ES-I3 (cell line): ENCODE measurements at regions not wholly inside any gene's neighbourhood (a gene's known extent, or its start where the extent isn't known, plus 50 kb on each side); places are given as distances from the start of the nearest gene placed in this dataset.
"Not testable (repeated sequence)": the region's sequence is repeated elsewhere in the genome, so short reads cannot be mapped to it uniquely, and the experiment has no call there.

Experiments
- H3K36me3 ChIP-seq: 2 replicates; pipeline ENCODE4 v1.6.1; 2013; ENCODE audit warnings: mild to moderate bottlenecking, low read length, control low read depth, moderate library complexity; ENCODE audit not compliant: insufficient read depth
- H3K4me1 ChIP-seq: 2 replicates; pipeline ENCODE4 v1.6.1; 2013; ENCODE audit warnings: mild to moderate bottlenecking, control low read depth, low read length; ENCODE audit not compliant: insufficient read depth
- H3K9ac ChIP-seq: 2 replicates; pipeline ENCODE4 v1.6.1; 2013; ENCODE audit warnings: low read depth, mild to moderate bottlenecking, low read length, moderate library complexity
- H3K9me3 ChIP-seq: 2 replicates; pipeline ENCODE4 v1.6.1; 2013; ENCODE audit warnings: mild to moderate bottlenecking, low read length, moderate library complexity; ENCODE audit not compliant: control insufficient read depth, insufficient read depth

DNA sequence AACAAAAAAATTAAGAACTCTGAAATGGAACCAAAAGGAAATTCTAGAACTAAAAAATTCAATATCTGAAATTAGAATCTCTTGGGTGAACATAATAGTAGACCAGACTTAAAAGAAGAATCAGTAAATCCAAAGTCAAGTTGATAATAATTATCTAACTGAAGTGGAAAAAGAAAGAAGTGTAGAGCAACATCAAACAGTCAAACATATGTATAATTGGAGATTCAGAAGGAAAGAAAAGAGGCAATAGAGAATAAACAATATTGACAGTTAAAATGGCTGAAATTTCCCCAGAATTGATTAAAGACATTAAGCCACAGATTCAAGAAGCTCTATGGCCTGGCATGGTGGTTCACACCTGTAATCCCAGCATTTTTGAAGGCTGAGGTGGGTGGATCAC is 383.6 kb downstream of the PREX1 start:
- Histone ChIP-seq H3K4me1 (no peaks in the 10 kb centered on the region), H3K9ac (no peak overlapping the region), H3K36me3 (no peaks in the 10 kb centered on the region), H3K9me3 (peaks cover 4% of the 10 kb centered on the region; the same call in 1 of the 2 replicates)

DNA sequence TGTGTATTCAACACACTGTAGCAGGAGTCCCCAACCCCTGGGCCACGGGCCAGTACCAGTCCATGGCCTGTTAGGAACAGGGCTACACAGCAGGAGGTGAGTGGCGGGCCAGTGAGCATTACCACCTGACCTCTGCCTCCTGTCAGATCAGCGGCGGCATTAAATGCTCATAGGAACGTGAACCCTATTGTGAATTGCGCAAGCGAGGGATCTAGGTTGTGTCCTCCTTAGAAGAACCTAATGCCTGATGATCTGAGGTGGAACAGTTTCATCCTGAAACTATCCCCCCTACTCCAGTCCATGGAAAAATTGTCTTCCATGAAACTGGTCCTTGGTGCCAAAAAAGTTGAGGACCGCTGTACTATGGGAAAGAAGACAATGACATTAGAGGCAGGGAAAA is 386.9 kb downstream of the PREX1 start:
- Histone ChIP-seq H3K9ac (no peak overlapping the region), H3K36me3 (no peaks in the 10 kb centered on the region), H3K9me3 (peaks cover 6% of the 10 kb centered on the region), H3K4me1 (no peaks in the 10 kb centered on the region)

DNA sequence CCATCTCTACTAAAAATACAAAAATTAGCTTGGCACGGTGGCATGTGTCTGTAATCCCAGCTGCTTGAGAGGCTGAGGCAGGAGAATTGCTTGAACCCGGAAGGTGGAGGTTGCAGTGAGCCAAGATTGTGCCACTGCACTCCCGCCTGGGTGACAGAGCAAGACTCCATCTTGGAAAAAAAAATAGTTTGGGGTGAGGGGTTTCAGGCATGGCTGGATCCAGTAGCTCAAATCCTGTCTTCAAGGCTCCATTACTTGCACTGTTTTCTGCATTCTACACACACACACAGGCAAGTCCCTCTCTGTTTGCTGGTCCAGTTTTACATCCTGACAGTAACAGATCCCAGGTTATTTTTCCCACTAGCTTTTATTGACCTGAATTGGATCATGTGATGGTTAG is 387.5 kb downstream of the PREX1 start:
- H3K9ac ChIP-seq, H3K9me3 ChIP-seq, H3K36me3 ChIP-seq, H3K4me1 ChIP-seq: not testable (repeated sequence)

DNA sequence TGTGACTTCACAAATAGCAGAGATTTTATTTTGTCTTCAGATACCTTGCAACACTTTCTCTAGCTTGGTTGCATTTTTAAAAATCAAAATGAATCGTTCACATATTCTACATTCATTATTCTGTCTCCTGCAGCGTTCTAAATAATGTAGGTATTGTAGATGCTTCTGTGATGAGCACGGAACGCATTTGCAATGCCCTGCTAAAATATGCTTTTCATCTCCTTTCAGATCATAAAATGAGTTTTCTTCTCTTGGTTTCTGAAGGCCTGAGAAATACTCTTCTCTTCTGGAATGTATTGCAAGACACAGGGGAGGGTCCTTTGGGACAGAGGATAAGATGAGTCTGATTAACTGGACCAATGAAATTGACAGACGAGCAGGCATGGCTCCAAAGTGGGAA is 390.7 kb downstream of the PREX1 start:
- peaks cover 3% of the 10 kb centered on the region; the same call in 1 of the 2 replicates for H3K9me3 ChIP-seq
- no peaks in the 10 kb centered on the region for H3K36me3 ChIP-seq
- no peak overlapping the region for H3K9ac ChIP-seq
- H3K4me1 ChIP-seq, result no peaks in the 10 kb centered on the region

DNA sequence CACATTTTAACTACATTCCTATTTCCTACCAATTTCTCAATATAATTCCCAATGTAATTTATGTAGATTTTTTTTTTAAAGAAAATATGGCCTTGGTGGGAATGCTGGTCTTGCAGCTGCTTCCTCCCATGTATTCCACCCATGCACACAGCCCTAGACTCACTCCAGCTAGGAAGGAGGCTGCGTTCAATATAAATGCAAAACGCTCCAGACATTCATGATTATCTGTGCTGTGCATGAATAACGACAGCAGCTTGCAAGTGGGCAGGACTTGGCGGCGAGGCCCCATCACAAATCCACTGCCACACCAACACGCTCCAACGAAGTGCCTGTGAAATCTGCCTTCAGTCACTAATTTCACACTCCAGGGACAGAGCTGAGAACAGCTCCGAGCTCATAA is 391.2 kb downstream of the PREX1 start:
- H3K4me1 ChIP-seq, H3K9ac ChIP-seq, H3K36me3 ChIP-seq, H3K9me3 ChIP-seq: not testable (repeated sequence)

DNA sequence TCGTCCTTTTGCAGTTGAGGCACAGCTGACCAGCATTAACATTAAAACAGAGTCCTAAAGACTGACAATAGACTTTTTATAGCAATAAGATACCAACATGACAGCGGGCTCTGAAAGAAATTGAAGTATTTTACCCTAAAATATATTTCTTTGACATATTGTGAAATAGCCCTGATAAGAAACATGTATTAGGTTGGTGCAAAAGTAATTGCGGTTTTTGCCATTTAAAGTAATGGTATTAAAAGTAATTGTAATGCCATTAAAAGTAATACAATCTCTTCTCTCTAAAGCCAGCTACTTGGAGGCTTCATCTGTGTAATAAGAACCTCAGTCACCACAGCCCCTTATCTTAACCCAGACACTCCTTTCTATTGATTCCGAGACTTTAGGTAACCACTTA is 394.6 kb downstream of the PREX1 start:
- Histone ChIP-seq H3K4me1 (no peaks in the 10 kb centered on the region), H3K9ac (no peak overlapping the region), H3K36me3 (no peaks in the 10 kb centered on the region), H3K9me3 (peaks cover 3% of the 10 kb centered on the region; the same call in 1 of the 2 replicates)

DNA sequence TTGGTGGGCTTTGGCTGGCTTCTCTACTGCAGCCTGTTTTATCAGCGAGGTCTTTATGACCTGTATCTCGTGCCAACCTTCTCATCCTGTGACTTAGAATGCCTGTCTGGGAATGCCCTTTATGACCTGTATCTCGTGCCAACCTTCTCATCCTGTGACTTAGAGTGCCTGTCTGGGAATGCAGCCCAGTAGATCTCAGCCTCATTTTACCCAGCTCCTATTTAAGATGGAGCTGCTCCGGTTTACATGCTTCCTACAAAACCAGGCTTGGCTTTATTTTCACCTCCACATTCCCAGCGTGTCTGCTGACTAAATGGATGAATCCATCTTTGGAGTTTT is 395.3 kb downstream of the PREX1 start:
- no peaks in the 10 kb centered on the region for H3K4me1 ChIP-seq
- no peak overlapping the region for H3K9ac ChIP-seq
- no peaks in the 10 kb centered on the region for H3K36me3 ChIP-seq
- no peaks in the 10 kb centered on the region for H3K9me3 ChIP-seq

DNA sequence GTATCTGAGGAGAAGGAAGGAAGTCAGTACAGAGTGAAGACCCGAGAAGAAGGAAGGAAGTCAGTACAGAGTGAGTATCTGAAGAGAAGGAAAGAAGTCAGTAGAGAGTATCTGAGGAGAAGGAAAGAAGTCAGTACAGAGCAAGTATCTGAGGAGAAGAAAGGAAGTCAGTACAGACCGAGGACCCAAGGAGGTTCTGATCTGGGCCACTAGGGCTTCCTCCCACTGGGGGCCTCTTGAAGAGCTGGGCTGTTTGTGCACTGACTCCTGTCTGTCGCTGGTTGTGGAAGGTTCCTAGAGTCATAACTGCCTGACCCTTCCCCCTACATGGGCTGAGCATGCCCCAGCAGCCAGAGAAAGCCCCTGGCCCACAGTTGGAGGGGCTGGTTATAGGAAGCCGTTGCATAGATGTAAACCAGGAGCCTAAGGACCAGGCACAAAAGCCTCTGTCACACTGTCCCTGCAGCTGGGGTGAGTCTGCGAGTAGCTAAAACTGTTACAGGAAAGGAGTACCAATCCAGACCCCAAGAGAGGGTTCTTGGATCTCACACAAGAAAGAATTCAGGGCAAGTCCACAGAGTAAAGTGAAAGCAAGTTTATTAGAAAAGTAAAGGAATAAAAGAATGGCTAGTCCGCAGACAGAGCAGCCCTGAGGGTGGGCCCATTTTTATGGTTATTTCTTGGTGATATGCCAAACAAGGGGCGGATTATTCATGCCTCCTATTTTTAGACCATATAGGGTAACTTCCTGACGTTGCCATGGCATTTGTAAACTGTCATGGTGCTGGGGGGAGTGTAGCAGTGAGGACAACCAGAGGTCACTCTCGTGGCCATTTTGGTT is 395.9 kb downstream of the PREX1 start:
- Histone ChIP-seq H3K4me1 (no peaks in the 10 kb centered on the region), H3K9me3 (no peaks in the 10 kb centered on the region), H3K36me3 (no peaks in the 10 kb centered on the region), H3K9ac (no peak overlapping the region)

DNA sequence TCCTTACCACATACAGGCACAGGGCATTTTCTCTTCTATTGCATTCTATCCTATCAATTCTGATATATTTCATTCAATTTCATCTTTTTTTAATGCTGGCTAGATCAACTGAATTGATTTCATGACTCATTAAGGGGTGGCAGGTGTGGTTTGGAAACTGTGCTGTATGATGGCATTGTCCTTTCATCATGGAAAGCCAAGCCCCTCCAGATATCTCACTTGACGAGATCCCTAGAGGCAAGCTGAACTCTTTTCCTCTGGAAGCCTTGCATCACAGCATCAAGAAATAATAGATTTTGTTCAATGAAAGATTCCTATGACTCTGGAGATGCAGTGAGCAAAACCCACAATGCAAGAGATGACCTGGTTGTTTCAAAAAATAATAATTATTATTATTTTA is 401.2 kb downstream of the PREX1 start:
- Histone ChIP-seq H3K36me3 (no peaks in the 10 kb centered on the region), H3K9ac (no peak overlapping the region), H3K4me1 (no peaks in the 10 kb centered on the region), H3K9me3 (no peaks in the 10 kb centered on the region)

DNA sequence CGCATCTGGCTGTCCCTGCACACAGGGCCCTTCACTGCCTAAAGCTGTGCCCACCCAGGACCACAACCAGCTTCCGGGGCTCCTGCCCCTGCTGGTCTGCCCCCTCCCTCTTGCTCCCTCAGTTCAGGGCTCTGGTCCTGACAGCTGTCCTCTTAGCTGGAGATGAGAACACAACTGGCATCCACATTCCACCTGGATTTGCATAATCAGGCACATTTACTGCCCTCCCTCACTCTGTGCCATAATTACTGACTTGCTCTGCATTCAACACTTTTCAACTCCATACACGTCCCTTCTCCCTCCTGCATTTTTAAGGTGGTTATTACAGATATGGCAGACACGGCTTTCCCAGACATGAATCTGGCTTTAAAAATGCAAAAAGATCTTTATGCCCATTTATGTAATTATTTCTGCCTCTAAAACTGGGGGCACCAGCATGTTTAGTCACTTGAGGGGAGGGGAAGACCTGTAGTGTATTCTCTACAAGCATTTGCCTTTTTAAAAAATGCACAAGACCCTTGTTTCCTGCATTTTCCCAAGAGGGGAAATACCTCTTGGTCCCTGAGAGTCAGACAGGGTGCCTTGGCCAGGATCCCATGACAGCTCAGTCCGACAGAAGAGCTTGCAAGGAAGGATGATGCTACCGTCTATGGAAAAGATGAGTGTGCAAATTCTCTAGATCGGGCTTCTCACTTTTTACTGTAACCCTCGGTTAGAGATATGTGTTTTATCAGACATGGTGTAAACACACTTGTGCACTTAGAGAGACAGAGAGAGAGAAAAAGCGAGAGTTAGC is 401.8 kb downstream of the PREX1 start:
- Histone ChIP-seq H3K4me1 (no peaks in the 10 kb centered on the region), H3K9me3 (no peaks in the 10 kb centered on the region), H3K36me3 (no peaks in the 10 kb centered on the region)

DNA sequence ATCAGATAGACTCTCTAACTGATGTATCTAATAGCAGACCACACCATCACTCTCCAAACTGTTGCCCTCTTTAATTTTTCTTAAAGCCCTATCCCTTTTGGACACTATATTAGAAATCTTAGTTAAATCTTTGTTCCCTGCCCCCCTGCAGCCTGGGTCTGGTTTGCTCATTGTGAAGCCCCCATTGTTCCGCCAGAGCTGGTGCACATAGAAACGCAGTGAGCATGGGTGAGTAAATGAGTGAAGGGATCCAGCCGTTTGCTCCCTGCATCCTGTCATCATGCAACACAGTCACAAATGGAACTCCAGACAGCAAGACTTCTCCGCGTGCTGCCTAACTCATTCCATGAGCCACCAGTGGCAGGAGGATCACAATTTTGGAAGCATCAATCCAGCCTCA is 402.5 kb downstream of the PREX1 start:
- H3K9ac ChIP-seq, result no peak overlapping the region
- no peaks in the 10 kb centered on the region for H3K4me1 ChIP-seq
- no peaks in the 10 kb centered on the region for H3K36me3 ChIP-seq
- no peaks in the 10 kb centered on the region for H3K9me3 ChIP-seq

More for the DNA sequence above, 401.8 kb downstream of the PREX1 start:
- H3K9ac ChIP-seq, result no peak overlapping the region

DNA sequence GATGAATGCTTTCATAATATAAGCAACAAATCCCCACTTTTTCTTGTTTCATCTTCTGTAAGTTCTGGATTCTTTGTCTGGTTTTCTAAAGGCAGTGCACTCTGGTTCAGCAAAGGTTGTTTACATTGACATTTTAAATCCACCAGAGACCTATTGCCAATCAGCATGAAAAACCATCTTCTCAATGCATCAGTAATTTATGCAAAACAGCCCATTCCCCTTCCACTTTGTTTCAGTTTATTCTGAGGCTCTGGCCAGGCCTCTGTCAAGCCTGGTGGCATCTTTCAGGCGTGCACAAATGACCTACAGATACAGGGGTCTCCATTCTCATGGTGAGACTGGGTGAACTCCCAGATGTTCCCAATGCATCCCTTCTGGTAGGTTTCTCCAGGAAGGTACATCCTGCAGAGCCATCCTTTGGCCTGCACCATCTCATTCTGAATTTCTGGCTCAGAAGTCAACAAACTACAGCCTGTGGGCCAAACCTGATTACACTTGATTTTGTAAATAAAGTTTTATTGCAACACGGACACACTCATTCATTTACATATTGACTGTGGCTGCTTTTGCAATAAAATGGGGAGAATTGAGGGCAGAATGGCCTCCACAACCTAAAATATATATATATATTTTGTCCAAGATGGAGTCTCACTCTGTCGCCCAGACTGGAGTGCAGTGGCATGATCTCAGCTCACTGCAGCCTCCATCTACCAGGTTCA is 405.4 kb downstream of the PREX1 start:
- no peaks in the 10 kb centered on the region for H3K36me3 ChIP-seq
- no peaks in the 10 kb centered on the region for H3K9me3 ChIP-seq
- no peak overlapping the region for H3K9ac ChIP-seq
- no peaks in the 10 kb centered on the region for H3K4me1 ChIP-seq

DNA sequence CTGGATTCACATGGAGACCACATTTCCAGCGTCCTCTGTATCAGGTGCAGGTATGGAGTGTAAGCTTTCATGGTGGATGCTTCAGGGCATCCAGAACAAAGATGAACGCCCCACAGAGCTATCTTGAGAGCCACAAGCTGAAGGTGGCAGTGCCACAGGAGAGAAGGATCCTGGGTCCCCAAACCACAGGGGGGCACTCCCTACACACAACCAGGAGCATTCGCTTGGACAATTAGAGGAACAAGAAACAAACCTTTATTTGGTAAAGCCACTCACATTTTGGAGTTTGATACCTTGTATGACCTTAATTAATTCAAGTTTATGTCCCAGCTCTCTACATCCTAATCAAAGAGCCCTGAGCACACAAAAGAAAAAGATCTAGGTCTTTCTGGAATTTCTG is 406.3 kb downstream of the PREX1 start:
- H3K9me3 ChIP-seq, result no peaks in the 10 kb centered on the region
- H3K9ac ChIP-seq, result no peak overlapping the region
- H3K4me1 ChIP-seq, result no peaks in the 10 kb centered on the region
- H3K36me3 ChIP-seq, result no peaks in the 10 kb centered on the region

DNA sequence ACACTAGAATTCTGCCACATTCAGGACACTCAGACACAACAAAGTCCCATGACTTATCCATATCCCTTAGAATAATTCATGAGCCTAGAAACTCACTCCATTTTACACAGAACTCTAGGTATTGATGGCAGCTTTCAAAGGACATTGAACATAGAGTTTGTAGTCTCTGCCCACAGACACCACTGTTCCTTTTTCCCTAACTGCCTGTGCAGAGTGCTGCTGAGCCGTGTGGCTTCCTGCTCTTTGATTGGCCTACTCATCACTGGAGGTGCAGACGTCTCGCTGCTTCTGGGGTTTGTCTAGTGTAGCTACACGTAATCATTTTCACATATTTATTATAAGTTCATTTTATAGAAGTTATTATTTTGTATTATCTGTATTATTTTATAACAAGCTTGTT is 407.6 kb downstream of the PREX1 start:
- Histone ChIP-seq H3K9me3 (no peaks in the 10 kb centered on the region), H3K4me1 (no peaks in the 10 kb centered on the region), H3K36me3 (no peaks in the 10 kb centered on the region)

More for the DNA sequence above, 407.6 kb downstream of the PREX1 start:
- no peak overlapping the region for H3K9ac ChIP-seq
